HG03558 (cell line): ENCODE measurements at regions not wholly inside any gene's neighbourhood (a gene's known extent, or its start where the extent isn't known, plus 50 kb on each side); places are given as distances from the start of the nearest gene placed in this dataset.

Source experiments
- ATAC-seq: cut with Tn5 transposase; IDR thresholded peaks from one replicate; pipeline ENCODE4 v1.9.1; 2021; ENCODE audit warnings: moderate number of reproducible peaks; ENCODE audit not compliant: unreplicated experiment; ENCODE audit errors: extremely low read depth

- ATAC-seq: no peak
These were observed 593.8 kb downstream of the USP25 start for GRCh38 chr21:16323596-16323995.

- ATAC-seq: no peak
These were observed 594.8 kb downstream of the USP25 start for GRCh38 chr21:16324630-16325029.

DNA sequence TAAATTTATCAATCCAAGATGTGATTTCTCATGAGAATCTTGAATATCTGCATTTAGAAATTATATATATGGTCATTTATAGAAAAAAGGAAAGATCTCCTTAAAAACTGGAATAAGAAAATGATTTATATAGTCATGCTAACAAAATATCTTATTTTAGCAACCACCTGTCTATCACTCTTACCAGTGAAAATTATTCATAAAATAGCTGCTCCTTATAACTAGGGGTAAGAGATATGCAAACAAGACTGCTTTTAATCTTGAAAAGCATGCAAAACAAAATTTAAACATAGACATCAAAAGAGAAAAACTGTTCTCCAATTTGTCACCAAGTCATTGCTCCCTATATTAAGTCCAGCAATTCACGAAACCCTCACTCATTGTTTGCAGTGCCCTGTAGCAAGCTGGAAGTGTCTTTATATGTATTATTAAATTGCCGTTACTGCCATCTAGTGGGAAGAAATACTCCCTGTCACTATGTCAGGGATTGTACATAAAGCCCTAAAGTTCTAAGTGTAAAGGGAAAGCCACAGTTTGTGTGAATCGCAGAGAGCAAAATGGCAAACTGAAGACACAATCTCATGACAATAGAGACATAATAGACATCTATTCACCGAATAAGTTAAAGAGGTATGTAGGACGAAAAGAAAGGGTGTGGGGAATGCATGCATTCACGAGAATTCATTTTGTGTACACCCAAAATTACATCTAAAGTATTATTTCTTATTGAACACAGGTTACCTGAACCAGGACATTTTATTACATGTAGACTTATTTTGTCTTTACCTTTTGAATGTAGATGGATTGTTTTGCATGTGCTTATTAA, 600.5 kb downstream of the USP25 start:
- ATAC-seq: peak; percentile 72

DNA sequence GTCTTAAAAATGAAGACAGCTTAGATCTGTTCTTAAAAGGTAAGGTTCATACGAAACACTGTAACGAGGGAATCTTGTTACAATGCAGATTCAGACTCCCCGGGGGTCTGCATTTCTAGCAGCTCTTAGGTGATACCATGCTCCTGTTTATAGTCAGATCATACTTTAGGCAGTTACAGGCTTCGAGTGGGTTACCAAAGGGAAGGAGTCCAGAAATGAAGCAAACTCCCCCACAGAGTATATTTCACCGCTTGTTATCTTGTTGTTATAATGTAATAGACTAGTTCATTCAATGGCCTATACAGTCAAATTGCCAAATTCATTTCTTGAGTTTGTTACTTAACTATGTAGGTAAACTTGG, 601.1 kb downstream of the USP25 start:
- ATAC-seq: no peak

- ATAC-seq: no peak
These were observed 607.5 kb downstream of the USP25 start for GRCh38 chr21:16337266-16337665.

DNA sequence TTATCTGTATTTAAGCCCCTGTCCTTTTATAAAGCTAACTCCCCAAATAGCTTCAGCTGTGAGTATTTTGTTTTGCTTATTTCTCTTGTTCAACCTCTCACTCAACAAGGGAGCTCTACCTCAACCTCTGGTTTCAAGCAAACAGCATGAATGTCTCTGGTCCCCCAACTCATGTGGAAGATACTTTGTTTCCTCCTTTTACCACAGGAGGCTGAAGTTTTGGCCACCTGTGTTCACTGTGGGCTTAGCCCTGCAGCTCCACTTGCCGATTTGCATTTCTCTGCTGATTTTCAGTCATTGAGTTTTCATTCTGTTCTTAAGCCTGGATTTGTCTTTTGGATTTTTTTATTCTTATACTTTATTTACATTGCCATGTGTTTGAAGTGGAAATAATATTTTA, 613.1 kb downstream of the USP25 start:
- no peak for ATAC-seq

DNA sequence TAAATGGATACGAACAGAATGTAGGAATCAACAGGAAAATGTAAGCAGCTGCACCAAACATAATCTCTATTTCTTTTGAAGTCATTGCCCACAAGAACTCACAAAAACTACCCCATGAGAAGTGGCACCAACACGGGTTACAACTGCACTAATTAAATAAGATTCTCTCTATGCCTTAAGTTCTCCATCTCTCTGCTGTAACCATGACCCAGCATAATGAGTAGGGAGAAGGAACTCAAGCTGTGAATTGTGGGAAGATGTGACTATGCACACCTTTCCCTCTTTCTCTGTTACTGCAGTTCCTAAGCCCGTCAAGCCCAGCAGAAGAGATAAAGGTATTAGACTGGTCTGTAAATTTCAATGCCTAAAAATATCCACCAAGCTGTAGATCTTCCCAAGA, 614.0 kb downstream of the USP25 start:
- ATAC-seq: no peak

DNA sequence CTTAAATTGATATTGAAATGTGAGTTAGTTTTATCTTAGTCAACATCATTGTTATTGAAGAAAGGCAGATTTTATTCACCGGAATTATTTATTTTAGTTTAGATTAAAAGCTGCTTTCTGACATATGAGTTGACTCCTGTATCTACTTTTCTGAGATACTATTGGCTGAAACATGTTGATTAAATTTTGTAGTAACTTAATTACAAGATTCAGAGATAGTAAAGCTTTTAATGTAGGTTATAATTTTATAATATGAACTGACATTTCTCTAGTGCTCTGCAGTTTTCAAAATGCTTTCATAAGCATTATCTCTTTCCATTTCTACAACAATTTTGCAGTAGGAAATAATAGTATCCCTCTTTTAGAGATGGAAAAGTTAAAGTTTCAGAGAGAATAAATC, 616.0 kb downstream of the USP25 start:
- no peak for ATAC-seq

- ATAC-seq: no peak
These were observed 617.4 kb downstream of the USP25 start for GRCh38 chr21:16347223-16347622.

GRCh38 chr21:16353764-16354163, 624.0 kb downstream of the USP25 start:
- no peak for ATAC-seq

GRCh38 chr21:16357994-16358393, 628.2 kb downstream of the USP25 start:
- ATAC-seq: no peak

DNA sequence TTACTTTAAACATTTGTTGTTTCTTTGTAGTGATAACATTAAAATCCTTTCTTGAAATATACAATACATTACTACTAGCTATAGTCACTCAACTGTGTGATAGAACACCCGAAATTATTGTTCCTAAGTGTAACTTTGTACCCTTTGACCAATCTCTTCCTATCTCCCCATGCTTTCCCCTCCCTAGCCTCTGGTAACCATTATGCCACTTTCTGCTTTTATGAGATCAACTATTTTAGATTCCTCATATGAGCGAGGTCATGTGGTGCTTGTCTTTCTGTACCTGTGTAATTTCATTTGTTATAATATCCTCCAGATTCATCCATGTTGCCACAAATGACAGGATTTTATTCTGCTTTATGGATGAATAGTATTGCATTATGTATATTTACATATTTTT, 629.0 kb downstream of the USP25 start:
- ATAC-seq: no peak

DNA sequence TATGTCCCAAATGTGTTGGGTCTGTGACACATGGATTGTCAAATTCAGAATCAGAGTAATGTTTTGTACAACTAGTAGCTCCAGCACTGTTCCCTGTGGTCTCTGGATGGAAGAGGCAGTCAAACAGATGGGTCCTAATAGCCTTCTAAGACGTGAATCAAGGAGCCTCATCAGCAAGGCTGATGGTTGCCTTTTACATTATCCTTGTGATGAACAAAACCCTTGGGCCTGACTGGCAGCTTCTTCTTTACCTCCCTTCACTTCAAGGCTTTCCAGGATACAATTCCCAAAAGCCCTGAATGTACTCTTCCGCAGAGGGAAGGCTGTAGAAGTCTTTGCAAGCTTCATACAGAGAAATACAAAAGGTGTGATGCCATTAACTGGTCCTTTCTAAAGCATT, 633.3 kb downstream of the USP25 start:
- ATAC-seq: no peak

- no peak for ATAC-seq
These were observed 633.7 kb downstream of the USP25 start for GRCh38 chr21:16363518-16363917.

GRCh38 chr21:16366207-16366606, 636.4 kb downstream of the USP25 start:
- ATAC-seq: no peak

DNA sequence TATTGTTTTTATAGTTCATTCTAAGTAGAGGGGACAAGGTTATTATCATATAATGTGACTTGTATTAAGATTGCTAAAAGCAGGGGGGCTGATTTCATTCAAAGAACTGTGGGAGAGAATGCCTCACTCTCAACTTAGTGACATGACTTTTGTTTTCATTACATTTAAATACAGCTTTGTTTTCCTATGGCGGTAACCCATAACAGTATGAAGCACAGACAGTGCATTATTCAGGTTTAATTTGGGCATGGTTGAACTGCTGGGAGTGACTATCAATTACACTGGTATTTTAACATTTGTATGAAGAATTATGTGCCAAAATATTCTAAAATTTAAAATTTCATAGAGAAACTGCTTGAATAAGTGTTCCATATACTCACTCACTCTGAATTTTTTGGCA, 637.3 kb downstream of the USP25 start:
- no peak for ATAC-seq

- ATAC-seq: no peak
These were observed 640.4 kb downstream of the USP25 start for GRCh38 chr21:16370186-16370585.

GRCh38 chr21:16372586-16372985, 642.8 kb downstream of the USP25 start:
- ATAC-seq: no peak

DNA sequence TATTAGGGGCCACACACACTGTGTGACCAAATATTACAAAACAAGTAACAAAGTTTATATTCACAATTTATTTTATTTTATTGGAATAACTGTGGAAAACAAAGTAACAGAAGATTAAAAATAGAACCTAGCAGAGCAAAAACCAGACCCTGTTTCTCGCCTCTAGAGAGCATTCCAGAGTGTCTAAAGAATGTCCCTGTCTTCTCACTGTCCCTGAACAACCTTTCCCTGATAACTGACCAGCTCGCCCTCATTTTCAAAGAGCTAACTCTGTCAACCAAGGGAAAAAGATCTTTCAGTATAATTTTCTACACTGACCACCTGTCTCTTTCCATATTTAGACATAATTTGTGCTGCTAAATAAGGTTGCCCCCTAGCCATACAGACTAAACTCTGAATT, 646.9 kb downstream of the USP25 start:
- ATAC-seq: no peak

DNA sequence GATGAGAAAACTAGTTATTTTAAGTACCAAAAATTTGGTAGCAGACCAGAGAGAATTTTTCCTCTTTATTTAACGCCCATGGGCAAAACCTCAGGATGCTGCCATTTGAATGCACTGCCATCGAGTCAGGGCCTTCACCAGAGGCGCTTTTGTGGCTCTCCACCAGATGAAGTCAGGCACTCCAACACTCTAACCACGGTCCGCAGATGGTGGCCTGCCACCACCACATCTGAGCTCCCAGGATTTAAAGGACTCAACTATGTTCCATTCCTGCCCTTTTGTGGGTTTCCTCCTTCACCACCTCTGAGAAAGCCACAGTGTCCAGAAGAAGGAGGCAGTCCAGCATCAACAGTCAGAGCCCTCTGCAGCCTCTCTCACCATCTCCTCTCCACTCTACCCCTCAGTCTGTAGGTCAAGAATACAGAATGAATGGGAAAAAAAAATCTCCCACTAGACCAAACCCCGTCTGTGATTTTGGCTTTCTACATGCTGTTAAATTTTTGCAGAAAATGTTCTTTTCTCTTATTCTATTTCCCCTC, 647.4 kb downstream of the USP25 start:
- no peak for ATAC-seq

DNA sequence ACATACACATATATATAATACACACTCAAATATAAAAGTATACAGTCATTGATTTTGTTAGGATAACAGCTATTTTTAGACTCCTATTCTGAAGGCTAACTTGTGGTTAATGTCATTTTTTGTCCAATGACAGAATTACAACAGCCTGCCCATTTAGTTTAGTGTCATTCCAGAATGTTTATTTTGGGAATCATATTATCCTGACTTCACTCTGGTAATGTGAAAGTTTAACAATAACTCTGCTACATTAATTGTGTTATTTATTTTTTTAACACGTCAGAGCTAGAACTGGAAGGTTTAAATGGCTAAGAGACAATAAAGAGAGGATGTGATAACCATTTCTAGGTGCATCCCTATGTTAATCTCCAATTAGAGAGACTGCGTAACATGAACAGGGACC, 648.1 kb downstream of the USP25 start:
- no peak for ATAC-seq

GRCh38 chr21:16378525-16378924, 648.7 kb downstream of the USP25 start:
- ATAC-seq: no peak
